ENCODE measurements at regions not wholly inside any gene's neighbourhood (a gene's known extent, or its start where the extent isn't known, plus 50 kb on each side); places are given as distances from the start of the nearest gene placed in this dataset.

GRCh38 chr15:93543093-93543492, 454.1 kb upstream of the RGMA start:
- TF ChIP-seq CTCF (IDR thresholded peaks at IDR 0.05) = no peak
- no peak for TF ChIP-seq POLR2A (IDR thresholded peaks at IDR 0.05)
